Liver (tissue), 8 donors: ENCODE measurements at regions not wholly inside any gene's neighbourhood (a gene's known extent, or its start where the extent isn't known, plus 50 kb on each side); places are given as distances from the start of the nearest gene placed in this dataset.

Experiments
- DNase-seq: peaks from one replicate; pipeline ENCODE4 v3.0.0-alpha.2; 2017; ENCODE audit warnings: low spot score
- H3K27ac ChIP-seq, 2 donors: one replicate each; pipeline ENCODE4 v1.7.0; 2013; ENCODE audit warnings: inconsistent platforms in 2 of 2, low read length in 2 of 2, control low read depth in 1 of 2, low read depth in 1 of 2, mild to moderate bottlenecking in 1 of 2
- H3K27me3 ChIP-seq, 4 donors: one replicate each; pipeline versions ENCODE4 v1.6.1 to v1.7.0; 2013; ENCODE audit warnings: low read length in 3 of 4, inconsistent platforms in 1 of 4, mild to moderate bottlenecking in 1 of 4, moderate library complexity in 1 of 4; ENCODE audit not compliant: control insufficient read depth in 4 of 4, insufficient read depth in 4 of 4
- H3K36me3 ChIP-seq, 4 donors: one replicate each; pipeline versions ENCODE4 v1.6.1 to v1.7.0; 2013; ENCODE audit warnings: low read length in 3 of 4, mild to moderate bottlenecking in 3 of 4, low read depth in 1 of 4, moderate library complexity in 1 of 4; ENCODE audit not compliant: control insufficient read depth in 4 of 4, insufficient read depth in 3 of 4
- H3K4me1 ChIP-seq, 4 donors: one replicate each; pipeline versions ENCODE4 v1.6.1 to v1.7.0; 2013; ENCODE audit warnings: low read length in 3 of 4, mild to moderate bottlenecking in 3 of 4, moderate library complexity in 1 of 4; ENCODE audit not compliant: control insufficient read depth in 4 of 4, insufficient read depth in 4 of 4
- H3K4me3 ChIP-seq, 3 donors: one replicate each; pipeline versions ENCODE4 v1.6.1 to v1.7.0; 2013; ENCODE audit warnings: low read length in 3 of 3, control low read depth in 1 of 3, low read depth in 1 of 3, mild to moderate bottlenecking in 1 of 3
- H3K9ac ChIP-seq, 2 donors: one replicate each; pipeline ENCODE4 v1.7.0; 2013; ENCODE audit warnings: low read length in 2 of 2, mild to moderate bottlenecking in 2 of 2, moderate library complexity in 2 of 2, control low read depth in 1 of 2, low read depth in 1 of 2
- H3K9me3 ChIP-seq, 4 donors: one replicate each; pipeline versions ENCODE4 v1.6.1 to v1.7.0; 2013; ENCODE audit warnings: low read length in 3 of 4; ENCODE audit not compliant: control insufficient read depth in 4 of 4
- ATF3 ChIP-seq: IDR thresholded peaks from 2 replicates; pipeline ENCODE4 v1.6.1; 2016; ENCODE audit warnings: antibody characterized with exemption
- CTCF ChIP-seq: fragments of 150-350 bp; IDR thresholded peaks from 2 replicates; pipeline ENCODE4 v1.5.1; 2017; ENCODE audit warnings: improper control_type of control experiment, low read depth, low read length; ENCODE audit not compliant: missing input control
- EGR1 ChIP-seq, 2 donors: IDR thresholded peaks; 2 replicates each; pipeline ENCODE4 v1.6.1; 2016 to 2018; ENCODE audit warnings: antibody characterized with exemption in 2 of 2, low read depth in 2 of 2
- FOXA2 ChIP-seq: IDR thresholded peaks from 2 replicates; pipeline ENCODE4 v1.6.1; 2016; ENCODE audit warnings: antibody characterized with exemption
- GABPA ChIP-seq, 2 donors: IDR thresholded peaks in 1 of 2; conservative IDR thresholded peaks in 1 of 2; 2 replicates each; pipeline ENCODE4 v1.6.1; 2016; ENCODE audit warnings: antibody characterized with exemption in 2 of 2, mild to moderate bottlenecking in 1 of 2, moderate library complexity in 1 of 2
- HNF4A ChIP-seq, 2 donors: conservative IDR thresholded peaks; 2 replicates each; pipeline ENCODE4 v1.6.1; 2016; ENCODE audit warnings: antibody characterized with exemption in 2 of 2, mild to moderate bottlenecking in 2 of 2
- HNF4G ChIP-seq: IDR thresholded peaks from 2 replicates; pipeline ENCODE4 v1.6.1; 2016; ENCODE audit warnings: antibody characterized with exemption
- JUND ChIP-seq, 2 donors: IDR thresholded peaks; 2 replicates each; pipeline ENCODE4 v1.6.1; 2016; ENCODE audit warnings: antibody characterized with exemption in 2 of 2
- NR2F2 ChIP-seq: IDR thresholded peaks from 2 replicates; pipeline ENCODE4 v1.6.1; 2016; ENCODE audit warnings: antibody characterized with exemption
- RAD21 ChIP-seq, 2 donors: IDR thresholded peaks; 2 replicates each; pipeline ENCODE4 v1.6.1; 2016; ENCODE audit warnings: antibody characterized with exemption in 2 of 2, mild to moderate bottlenecking in 2 of 2
- RXRA ChIP-seq, 2 donors: IDR thresholded peaks; 2 replicates each; pipeline ENCODE4 v1.6.1; 2017 to 2018; ENCODE audit warnings: antibody characterized with exemption in 2 of 2, mild to moderate bottlenecking in 1 of 2
- SP1 ChIP-seq: IDR thresholded peaks from 2 replicates; pipeline ENCODE4 v1.6.1; 2018; ENCODE audit warnings: antibody characterized with exemption, mild to moderate bottlenecking
- TAF1 ChIP-seq: conservative IDR thresholded peaks from 2 replicates; pipeline ENCODE4 v1.6.1; 2016; ENCODE audit warnings: antibody characterized with exemption, mild to moderate bottlenecking
- YY1 ChIP-seq: IDR thresholded peaks from 2 replicates; pipeline ENCODE4 v1.6.1; 2016; ENCODE audit warnings: antibody characterized with exemption, mild to moderate bottlenecking
- ZBTB33 ChIP-seq: IDR thresholded peaks from 2 replicates; pipeline ENCODE4 v1.6.1; 2016; ENCODE audit warnings: antibody characterized with exemption
- WGBS: extraction: QIAGEN DNeasy Blood & Tissue Kit; methylation state at CpG from one replicate; pipeline ENCODE4 v1.1.7; 2013; 5-methylcytosine and 5-hydroxymethylcytosine counted together
- TF ChIP-seq, protein P1 (sequence below): IDR thresholded peaks from 2 replicates; pipeline ENCODE4 v1.6.1; 2016; ENCODE audit warnings: antibody characterized with exemption, mild to moderate bottlenecking
- donor health status: healthy.
- donor health status: healthy.
- donor health status: healthy.
- donor health status: healthy.
- donor health status: healthy.

GRCh38 chr14:27256805-27257204 lies 659.0 kb upstream of the NOVA1 start:
- H3K4me1 ChIP-seq = no peaks in the 10 kb centered on the region
- no peak for TF ChIP-seq GABPA (IDR thresholded peaks at IDR 0.05 in 1 of 2, conservative IDR thresholded peaks at IDR 0.05 in 1 of 2)
- TF ChIP-seq RAD21 (IDR thresholded peaks at IDR 0.05) = no peak
- no peak for TF ChIP-seq FOXA2
- TF ChIP-seq, protein P1, sequence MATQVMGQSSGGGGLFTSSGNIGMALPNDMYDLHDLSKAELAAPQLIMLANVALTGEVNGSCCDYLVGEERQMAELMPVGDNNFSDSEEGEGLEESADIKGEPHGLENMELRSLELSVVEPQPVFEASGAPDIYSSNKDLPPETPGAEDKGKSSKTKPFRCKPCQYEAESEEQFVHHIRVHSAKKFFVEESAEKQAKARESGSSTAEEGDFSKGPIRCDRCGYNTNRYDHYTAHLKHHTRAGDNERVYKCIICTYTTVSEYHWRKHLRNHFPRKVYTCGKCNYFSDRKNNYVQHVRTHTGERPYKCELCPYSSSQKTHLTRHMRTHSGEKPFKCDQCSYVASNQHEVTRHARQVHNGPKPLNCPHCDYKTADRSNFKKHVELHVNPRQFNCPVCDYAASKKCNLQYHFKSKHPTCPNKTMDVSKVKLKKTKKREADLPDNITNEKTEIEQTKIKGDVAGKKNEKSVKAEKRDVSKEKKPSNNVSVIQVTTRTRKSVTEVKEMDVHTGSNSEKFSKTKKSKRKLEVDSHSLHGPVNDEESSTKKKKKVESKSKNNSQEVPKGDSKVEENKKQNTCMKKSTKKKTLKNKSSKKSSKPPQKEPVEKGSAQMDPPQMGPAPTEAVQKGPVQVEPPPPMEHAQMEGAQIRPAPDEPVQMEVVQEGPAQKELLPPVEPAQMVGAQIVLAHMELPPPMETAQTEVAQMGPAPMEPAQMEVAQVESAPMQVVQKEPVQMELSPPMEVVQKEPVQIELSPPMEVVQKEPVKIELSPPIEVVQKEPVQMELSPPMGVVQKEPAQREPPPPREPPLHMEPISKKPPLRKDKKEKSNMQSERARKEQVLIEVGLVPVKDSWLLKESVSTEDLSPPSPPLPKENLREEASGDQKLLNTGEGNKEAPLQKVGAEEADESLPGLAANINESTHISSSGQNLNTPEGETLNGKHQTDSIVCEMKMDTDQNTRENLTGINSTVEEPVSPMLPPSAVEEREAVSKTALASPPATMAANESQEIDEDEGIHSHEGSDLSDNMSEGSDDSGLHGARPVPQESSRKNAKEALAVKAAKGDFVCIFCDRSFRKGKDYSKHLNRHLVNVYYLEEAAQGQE = no peak
- no peak for TF ChIP-seq CTCF
- TF ChIP-seq SP1 = no peak
- no peak for TF ChIP-seq NR2F2
- TF ChIP-seq HNF4A (conservative IDR thresholded peaks at IDR 0.05) = no peak
- H3K9ac ChIP-seq = no peak overlapping the region
- no peak overlapping the region for H3K27ac ChIP-seq
- peaks cover 0 to 2% (median 0%) of the 10 kb centered on the region in 4 donors for H3K9me3 ChIP-seq
- no peak for DNase-seq
- H3K4me3 ChIP-seq = no peak overlapping the region
- no peaks in the 10 kb centered on the region for H3K27me3 ChIP-seq
- H3K36me3 ChIP-seq = no peaks in the 10 kb centered on the region
- 86% methylated on average over 3 of the region's 3 CpGs for WGBS

GRCh38 chr14:27267876-27268275 lies 670.0 kb upstream of the NOVA1 start:
- Histone ChIP-seq H3K9me3 (no peaks in the 10 kb centered on the region), H3K9ac (no peak overlapping the region), H3K36me3 (no peaks in the 10 kb centered on the region), H3K27ac (no peak overlapping the region), H3K27me3 (no peaks in the 10 kb centered on the region), H3K4me1 (no peaks in the 10 kb centered on the region), H3K4me3 (no peak overlapping the region)
- TF ChIP-seq EGR1 (IDR thresholded peaks at IDR 0.05; ENCODE audit: low read depth in 2 of 2) (no peak), ATF3 (no peak), TAF1 (no peak)
- no peak for DNase-seq
- WGBS = 82% methylated on average over 1 of the region's 1 CpG

DNA sequence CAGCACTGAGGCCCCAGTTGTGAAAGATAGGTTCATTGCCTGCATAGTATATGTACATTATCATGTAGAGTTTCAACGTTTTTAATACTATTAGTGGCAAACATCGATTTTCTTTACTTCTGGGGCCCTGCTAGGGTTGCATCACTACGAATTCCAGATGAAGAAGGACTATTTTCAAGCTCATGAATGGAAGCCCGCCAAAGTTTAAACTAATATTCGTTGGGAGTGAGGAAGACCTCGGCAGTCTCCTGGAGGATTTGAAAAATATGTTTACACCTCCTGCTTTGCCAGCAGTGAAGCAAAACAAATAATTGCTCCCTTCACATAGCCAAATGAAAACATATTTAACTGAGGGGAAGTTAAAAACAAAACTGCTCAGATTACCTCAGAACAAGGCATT lies 672.9 kb upstream of the NOVA1 start:
- H3K27ac ChIP-seq = no peak overlapping the region
- DNase-seq = no peak
- H3K4me3 ChIP-seq = no peak overlapping the region
- H3K36me3 ChIP-seq = no peaks in the 10 kb centered on the region
- 54% methylated on average over 6 of the region's 6 CpGs for WGBS
- no peaks in the 10 kb centered on the region for H3K9me3 ChIP-seq
- no peak overlapping the region for H3K9ac ChIP-seq
- H3K4me1 ChIP-seq = no peaks in the 10 kb centered on the region
- TF ChIP-seq HNF4A (conservative IDR thresholded peaks at IDR 0.05) = no peak
- TF ChIP-seq JUND (IDR thresholded peaks at IDR 0.05) = no peak
- no peak for TF ChIP-seq RAD21 (IDR thresholded peaks at IDR 0.05)
- no peak for TF ChIP-seq ZBTB33
- TF ChIP-seq EGR1 (IDR thresholded peaks at IDR 0.05; ENCODE audit: low read depth in 2 of 2) = no peak
- TF ChIP-seq HNF4G = no peak
- no peak for TF ChIP-seq NR2F2
- no peak for TF ChIP-seq RXRA (IDR thresholded peaks at IDR 0.05)
- TF ChIP-seq YY1 = no peak
- no peaks in the 10 kb centered on the region for H3K27me3 ChIP-seq
